ENCODE measurements at regions not wholly inside any gene's neighbourhood (a gene's known extent, or its start where the extent isn't known, plus 50 kb on each side); places are given as distances from the start of the nearest gene placed in this dataset.

DNA sequence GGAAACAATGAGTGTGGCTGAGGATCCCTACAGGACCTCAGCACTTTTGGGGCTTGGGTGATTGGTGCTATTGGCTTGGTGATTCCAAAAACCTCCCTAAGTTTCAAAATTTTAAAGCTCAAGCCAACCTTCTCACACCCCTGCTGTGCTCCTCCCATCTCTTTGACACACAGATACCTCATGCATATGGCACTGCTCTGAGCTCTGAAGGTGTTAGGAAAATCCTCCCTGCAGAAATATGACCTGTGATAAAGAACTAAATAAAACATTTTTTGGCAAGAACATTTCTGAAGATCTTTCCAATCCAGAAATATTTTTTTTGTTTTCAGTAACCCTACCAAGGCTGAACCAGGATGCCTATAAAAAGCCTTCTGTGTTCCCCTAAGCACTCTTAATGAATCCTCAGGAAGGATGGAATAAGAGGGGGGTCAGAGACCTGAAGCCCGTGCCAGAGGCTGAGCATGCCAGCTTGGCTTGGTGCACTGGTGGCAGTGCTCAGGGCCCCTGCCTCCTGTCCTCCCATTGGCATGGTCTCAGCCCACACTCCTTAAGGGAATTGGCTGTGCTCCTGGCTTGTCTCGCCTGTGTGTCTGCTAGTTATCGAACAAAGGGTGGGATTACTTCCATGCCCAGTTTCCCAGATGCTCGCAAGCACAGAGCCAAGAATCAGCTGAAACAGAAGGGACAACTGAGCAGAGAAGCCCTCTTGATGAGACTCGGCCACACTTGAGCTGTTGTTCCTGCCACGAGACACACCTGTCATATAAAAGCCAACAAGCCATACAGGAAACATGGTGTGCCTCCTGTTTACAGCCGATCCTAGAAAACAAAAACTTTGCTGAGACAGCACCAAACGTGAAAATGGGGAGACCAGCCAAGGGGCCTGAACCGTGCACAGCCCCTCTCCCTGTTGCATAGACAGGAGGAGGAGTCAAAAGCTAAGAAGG lies 132.7 kb upstream of the EEA1 start:
- Histone ChIP-seq H3K9me3 (ENCODE audit: low read depth, low read length) (no peaks in the 10 kb centered on the region), H4K20me1 (ENCODE audit: insufficient read depth, low read length) (no peaks in the 10 kb centered on the region), H3K36me3 (ENCODE audit: insufficient read depth, low read length) (no peaks in the 10 kb centered on the region), H3K79me2 (ENCODE audit: insufficient read depth, low read length) (no peaks in the 10 kb centered on the region), H2AFZ (ENCODE audit: low read length) (no peak overlapping the region), H3K4me1 (ENCODE audit: insufficient read depth, low read length) (no peaks in the 10 kb centered on the region), H3K4me3 (ENCODE audit: insufficient read depth, low read length) (no peak overlapping the region), H3K4me2 (ENCODE audit: insufficient read depth, low read length) (no peak overlapping the region), H3K27me3 (ENCODE audit: insufficient read depth, low read length) (peaks cover 25% of the 10 kb centered on the region), H3K27ac (ENCODE audit: low read depth, low read length) (no peak overlapping the region)
- DNase-seq (ENCODE audit: insufficient read length, low spot score, missing footprints): no peak
- TF ChIP-seq, protein P1, sequence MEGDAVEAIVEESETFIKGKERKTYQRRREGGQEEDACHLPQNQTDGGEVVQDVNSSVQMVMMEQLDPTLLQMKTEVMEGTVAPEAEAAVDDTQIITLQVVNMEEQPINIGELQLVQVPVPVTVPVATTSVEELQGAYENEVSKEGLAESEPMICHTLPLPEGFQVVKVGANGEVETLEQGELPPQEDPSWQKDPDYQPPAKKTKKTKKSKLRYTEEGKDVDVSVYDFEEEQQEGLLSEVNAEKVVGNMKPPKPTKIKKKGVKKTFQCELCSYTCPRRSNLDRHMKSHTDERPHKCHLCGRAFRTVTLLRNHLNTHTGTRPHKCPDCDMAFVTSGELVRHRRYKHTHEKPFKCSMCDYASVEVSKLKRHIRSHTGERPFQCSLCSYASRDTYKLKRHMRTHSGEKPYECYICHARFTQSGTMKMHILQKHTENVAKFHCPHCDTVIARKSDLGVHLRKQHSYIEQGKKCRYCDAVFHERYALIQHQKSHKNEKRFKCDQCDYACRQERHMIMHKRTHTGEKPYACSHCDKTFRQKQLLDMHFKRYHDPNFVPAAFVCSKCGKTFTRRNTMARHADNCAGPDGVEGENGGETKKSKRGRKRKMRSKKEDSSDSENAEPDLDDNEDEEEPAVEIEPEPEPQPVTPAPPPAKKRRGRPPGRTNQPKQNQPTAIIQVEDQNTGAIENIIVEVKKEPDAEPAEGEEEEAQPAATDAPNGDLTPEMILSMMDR (IDR thresholded peaks at IDR 0.05; ENCODE audit: extremely low read depth, low read depth, low read length): no peak

GRCh38 chr12:93065896-93066295 lies 136.8 kb upstream of the EEA1 start:
- Histone ChIP-seq H2AFZ (ENCODE audit: low read length) (no peak overlapping the region), H3K27me3 (ENCODE audit: insufficient read depth, low read length) (peaks cover 14% of the 10 kb centered on the region), H3K4me2 (ENCODE audit: insufficient read depth, low read length) (no peak overlapping the region), H3K79me2 (ENCODE audit: insufficient read depth, low read length) (no peaks in the 10 kb centered on the region), H3K4me3 (ENCODE audit: insufficient read depth, low read length) (no peak overlapping the region), H3K27ac (ENCODE audit: low read depth, low read length) (no peak overlapping the region), H3K4me1 (ENCODE audit: insufficient read depth, low read length) (no peaks in the 10 kb centered on the region), H3K9me3 (ENCODE audit: low read depth, low read length) (no peaks in the 10 kb centered on the region), H4K20me1 (ENCODE audit: insufficient read depth, low read length) (no peaks in the 10 kb centered on the region), H3K36me3 (ENCODE audit: insufficient read depth, low read length) (no peaks in the 10 kb centered on the region)
- no peak for DNase-seq (ENCODE audit: insufficient read length, low spot score, missing footprints)
- TF ChIP-seq, protein P1 (IDR thresholded peaks at IDR 0.05; ENCODE audit: extremely low read depth, low read depth, low read length): no peak

DNA sequence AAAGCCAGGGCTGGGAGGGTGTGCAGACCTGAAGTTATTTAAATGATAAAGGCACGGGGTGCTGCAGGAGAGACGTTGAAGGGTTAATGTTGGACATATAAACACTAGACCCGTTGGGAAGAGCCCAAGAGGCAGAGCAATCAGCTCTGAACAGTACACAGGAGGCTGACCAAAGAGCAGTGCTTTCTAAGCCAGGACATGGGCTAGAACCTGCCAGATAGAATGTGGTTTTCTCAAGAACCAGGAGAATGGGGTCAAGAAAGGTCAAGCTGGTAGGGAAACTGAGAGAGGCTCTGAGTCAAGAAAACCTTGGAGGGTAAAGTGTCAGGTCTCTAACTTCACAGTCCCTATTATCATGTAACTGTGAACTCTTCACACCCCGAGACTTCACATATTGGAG lies 143.2 kb upstream of the EEA1 start:
- DNase-seq (ENCODE audit: insufficient read length, low spot score, missing footprints): no peak
- TF ChIP-seq, protein P1 (IDR thresholded peaks at IDR 0.05; ENCODE audit: extremely low read depth, low read depth, low read length): no peak

DNA sequence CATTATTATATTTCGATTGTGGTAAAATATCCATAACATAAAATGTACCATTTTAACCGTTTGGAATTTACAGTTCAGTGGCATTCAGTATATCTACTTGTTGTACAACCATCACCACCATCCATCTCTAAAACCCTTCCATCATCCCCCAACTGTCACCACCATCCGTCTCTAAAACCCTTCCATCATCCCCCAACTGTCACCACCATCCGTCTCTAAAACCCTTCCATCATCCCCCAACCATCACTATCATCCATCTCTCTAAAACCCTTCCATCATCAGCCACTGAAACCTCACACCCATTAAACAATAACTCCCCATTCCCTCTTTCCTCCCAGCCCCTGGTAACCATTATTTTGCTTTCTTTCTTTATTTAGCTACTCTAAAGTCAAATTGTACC lies 144.2 kb upstream of the EEA1 start:
- peaks cover 3% of the 10 kb centered on the region for H3K4me1 ChIP-seq (ENCODE audit: insufficient read depth, low read length)

More for the DNA sequence above, 143.2 kb upstream of the EEA1 start:
- no peaks in the 10 kb centered on the region for H3K79me2 ChIP-seq (ENCODE audit: insufficient read depth, low read length)
- no peak overlapping the region for H2AFZ ChIP-seq (ENCODE audit: low read length)
- no peak overlapping the region for H3K27ac ChIP-seq (ENCODE audit: low read depth, low read length)
- no peaks in the 10 kb centered on the region for H3K27me3 ChIP-seq (ENCODE audit: insufficient read depth, low read length)
- no peaks in the 10 kb centered on the region for H3K36me3 ChIP-seq (ENCODE audit: insufficient read depth, low read length)
- H3K9me3 ChIP-seq (ENCODE audit: low read depth, low read length): no peaks in the 10 kb centered on the region
- H3K4me2 ChIP-seq (ENCODE audit: insufficient read depth, low read length): no peak overlapping the region
- no peaks in the 10 kb centered on the region for H4K20me1 ChIP-seq (ENCODE audit: insufficient read depth, low read length)
- no peaks in the 10 kb centered on the region for H3K4me1 ChIP-seq (ENCODE audit: insufficient read depth, low read length)
- H3K4me3 ChIP-seq (ENCODE audit: insufficient read depth, low read length): no peak overlapping the region

More for the DNA sequence above, 144.2 kb upstream of the EEA1 start:
- Histone ChIP-seq H2AFZ (ENCODE audit: low read length) (no peak overlapping the region), H3K9me3 (ENCODE audit: low read depth, low read length) (no peaks in the 10 kb centered on the region), H3K4me2 (ENCODE audit: insufficient read depth, low read length) (no peak overlapping the region), H4K20me1 (ENCODE audit: insufficient read depth, low read length) (no peaks in the 10 kb centered on the region), H3K79me2 (ENCODE audit: insufficient read depth, low read length) (no peaks in the 10 kb centered on the region), H3K27ac (ENCODE audit: low read depth, low read length) (no peak overlapping the region), H3K36me3 (ENCODE audit: insufficient read depth, low read length) (no peaks in the 10 kb centered on the region), H3K27me3 (ENCODE audit: insufficient read depth, low read length) (no peaks in the 10 kb centered on the region), H3K4me3 (ENCODE audit: insufficient read depth, low read length) (no peak overlapping the region)
- no peak for DNase-seq (ENCODE audit: insufficient read length, low spot score, missing footprints)
- TF ChIP-seq, protein P1 (IDR thresholded peaks at IDR 0.05; ENCODE audit: extremely low read depth, low read depth, low read length): no peak

Measured in osteoblast (primary cell).